H1 (cell line): ENCODE measurements at regions not wholly inside any gene's neighbourhood (a gene's known extent, or its start where the extent isn't known, plus 50 kb on each side); places are given as distances from the start of the nearest gene placed in this dataset.

Experiments
- BACH1 ChIP-seq: IDR thresholded peaks from 2 replicates; pipeline ENCODE4 v1.6.1; 2012; ENCODE audit warnings: low read length, improper control_type of control experiment
- CHD7 ChIP-seq: fragments of 300-600 bp; sonication (generic); IDR thresholded peaks from 2 replicates; pipeline ENCODE4 v1.7.1; 2012; ENCODE audit warnings: low read length, moderate library complexity, mild to moderate bottlenecking, inconsistent platforms; ENCODE audit not compliant: insufficient replicate concordance
- EP300 ChIP-seq, 2 experiments: IDR thresholded peaks; 1 replicate in 1 of 2; 2 replicates in 1 of 2; pipeline ENCODE4 v1.6.1; 2011 to 2012; ENCODE audit warnings: low read depth in 2 of 2, low read length in 2 of 2, mild to moderate bottlenecking in 2 of 2, borderline replicate concordance in 1 of 2, inconsistent platforms in 1 of 2, moderate library complexity in 1 of 2
- FOSL1 ChIP-seq: IDR thresholded peaks from 2 replicates; pipeline ENCODE4 v1.6.1; 2011; ENCODE audit warnings: mild to moderate bottlenecking, low read depth, low read length, moderate library complexity; ENCODE audit not compliant: insufficient read depth
- GABPA ChIP-seq: IDR thresholded peaks from 2 replicates; pipeline ENCODE4 v1.6.1; 2011; ENCODE audit warnings: mild to moderate bottlenecking, low read length, moderate library complexity, borderline replicate concordance; ENCODE audit not compliant: insufficient read depth
- HDAC2 ChIP-seq, 2 experiments: fragments of 300-600 bp in 1 of 2; sonication (generic) in 1 of 2; IDR thresholded peaks; 2 replicates each; pipeline ENCODE4 v1.6.1; 2011 to 2012; ENCODE audit warnings: low read depth in 2 of 2, low read length in 2 of 2, mild to moderate bottlenecking in 2 of 2, moderate library complexity in 2 of 2, borderline replicate concordance in 1 of 2, inconsistent platforms in 1 of 2
- KDM1A ChIP-seq: fragments of 200-600, 300-600 bp; sonication (generic); IDR thresholded peaks from 2 replicates; pipeline ENCODE4 v1.7.1; 2016; ENCODE audit warnings: mild to moderate bottlenecking, low read length, borderline replicate concordance
- POLR2AphosphoS5 ChIP-seq: IDR thresholded peaks from 2 replicates; pipeline ENCODE4 v1.6.1; 2011; ENCODE audit warnings: low read depth, low read length
- SRF ChIP-seq: IDR thresholded peaks from 2 replicates; pipeline ENCODE4 v1.6.1; 2011; ENCODE audit warnings: mild to moderate bottlenecking, low read depth, low read length, moderate library complexity

- no peak for TF ChIP-seq CHD7
- no peak for TF ChIP-seq KDM1A
- no peak for TF ChIP-seq FOSL1
- no peak for TF ChIP-seq HDAC2 (IDR thresholded peaks at IDR 0.05; ENCODE audit: borderline replicate concordance in 1 of 2, low read depth in 2 of 2, low read length in 2 of 2)
- TF ChIP-seq GABPA: no peak
- no peak for TF ChIP-seq POLR2AphosphoS5
- no peak for TF ChIP-seq BACH1
- TF ChIP-seq EP300 (IDR thresholded peaks at IDR 0.05; ENCODE audit: borderline replicate concordance in 1 of 2, low read depth in 2 of 2, low read length in 2 of 2): no peak
- no peak for TF ChIP-seq SRF
- TF ChIP-seq, all 59 proteins: peak for 0
Measured at GRCh38 chr9:115999498-115999897, 154.1 kb upstream of the PAPPA start (continued).
